Stimulated activated CD8-positive, alpha-beta memory T cell treated with anti-CD3 and anti-CD28 coated beads, Interleukin-7, amount 100 ng/mL, for 4 hours (primary cell): ENCODE measurements at regions not wholly inside any gene's neighbourhood (a gene's known extent, or its start where the extent isn't known, plus 50 kb on each side); places are given as distances from the start of the nearest gene placed in this dataset.

Experiments used
- DNase-seq, 2 donors: peaks; one replicate each; pipeline ENCODE4 v3.0.0-alpha.2; 2020; ENCODE audit warnings: low read depth in 2 of 2

DNA sequence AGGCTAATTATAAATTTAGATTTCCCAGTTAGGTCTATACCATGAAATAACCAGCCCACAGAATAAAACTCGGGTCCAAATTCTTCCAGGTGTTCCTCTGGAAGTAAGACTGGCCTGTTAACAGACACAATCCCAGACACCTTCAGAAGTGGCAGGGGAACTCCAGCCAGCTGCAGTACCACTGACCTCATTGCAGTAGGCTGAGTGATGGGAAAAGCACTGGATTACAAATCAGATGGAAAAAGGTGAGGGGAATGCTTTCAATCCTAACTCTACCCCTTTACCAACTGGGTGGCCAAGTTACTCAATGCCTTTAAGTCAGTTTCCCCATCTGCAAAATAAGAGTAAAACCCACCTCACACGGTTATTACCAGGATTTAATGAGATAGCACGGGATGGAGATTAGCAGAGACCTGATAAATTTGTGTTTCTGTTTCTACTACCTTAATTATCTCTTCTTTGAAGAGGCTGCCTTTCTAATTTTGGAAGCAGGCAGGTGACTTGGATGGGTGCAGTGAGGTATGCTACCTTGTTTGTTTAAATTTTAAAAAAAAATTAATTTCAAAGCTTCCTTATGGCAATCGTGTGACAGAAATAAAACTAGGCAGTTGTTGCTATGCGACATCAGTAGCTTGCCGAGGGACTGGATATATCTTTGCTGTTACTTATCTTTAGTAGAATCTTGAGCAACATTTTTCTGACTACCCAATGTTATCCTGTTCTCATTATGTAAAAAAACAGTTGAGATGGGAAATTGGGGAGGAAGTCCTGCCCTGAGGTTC lies 167.3 kb upstream of the GRIN2B start:
- no peak for DNase-seq

DNA sequence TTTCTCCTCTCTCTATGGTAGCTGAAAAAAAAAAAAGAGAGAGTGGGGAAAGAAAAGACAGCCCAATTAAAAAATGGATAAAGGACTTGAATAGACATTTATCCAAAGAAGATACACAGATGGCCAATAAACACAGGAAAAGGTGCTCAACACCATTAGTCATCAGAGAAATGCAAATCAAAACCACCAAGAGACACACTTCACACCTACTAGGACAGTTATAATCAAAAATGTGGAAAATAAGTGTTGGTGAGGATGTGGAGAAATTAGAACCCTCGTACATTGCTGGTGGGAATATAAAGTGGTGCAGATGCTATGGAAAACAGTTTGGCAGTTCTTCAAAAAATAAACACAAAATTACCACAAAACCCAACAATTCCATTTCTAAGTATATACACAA lies 172.4 kb upstream of the GRIN2B start:
- DNase-seq: no peak

DNA sequence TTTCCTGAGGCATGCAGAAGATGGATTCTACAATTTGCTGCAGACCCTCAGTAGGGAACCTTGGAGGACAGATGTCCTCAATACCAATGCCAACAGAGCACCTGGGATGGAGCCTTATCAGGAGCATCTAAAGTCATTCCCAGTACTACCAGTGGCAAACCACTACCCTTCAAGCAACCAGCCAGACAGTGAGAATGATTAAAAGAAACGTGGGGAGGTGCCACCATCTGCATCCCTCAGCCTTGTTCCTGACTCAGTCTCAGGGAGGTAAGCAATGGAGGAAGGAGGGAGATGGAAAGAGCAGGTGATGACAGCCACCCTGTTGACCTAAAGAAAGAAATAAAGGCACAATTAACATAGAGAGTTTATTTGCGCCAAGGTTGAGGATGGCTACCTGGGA lies 175.2 kb upstream of the GRIN2B start:
- DNase-seq: no peak

DNA sequence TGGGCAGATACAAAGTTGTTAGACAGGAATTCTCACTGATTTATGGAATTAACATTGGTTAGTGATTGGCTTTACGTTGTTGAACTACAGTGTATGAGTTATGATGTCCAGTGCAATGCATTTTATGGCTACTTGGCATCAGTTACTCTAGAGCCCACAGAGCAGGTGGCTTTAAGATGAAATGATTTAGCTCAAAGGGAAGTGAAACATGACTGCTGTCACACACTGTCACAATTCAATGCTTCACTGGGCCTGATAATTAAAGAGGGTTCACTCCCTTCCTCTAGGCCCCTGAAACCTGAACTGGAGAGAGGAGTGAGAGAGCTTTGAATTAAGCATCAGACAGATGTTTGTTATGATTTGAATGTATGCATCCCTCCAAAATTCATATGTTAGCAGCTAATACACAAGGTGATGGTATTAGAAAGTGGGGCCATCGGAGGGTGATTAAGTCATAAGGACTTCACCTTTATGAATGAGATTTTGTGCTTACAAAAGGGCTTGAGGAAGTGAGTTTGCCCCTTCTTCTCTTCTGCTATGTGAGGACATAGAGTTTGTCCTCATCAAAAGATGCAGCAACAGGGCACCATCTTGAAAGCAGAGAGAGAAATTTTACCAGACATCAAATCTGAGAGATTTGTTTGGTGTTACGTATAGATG lies 175.8 kb upstream of the GRIN2B start:
- no peak for DNase-seq

DNA sequence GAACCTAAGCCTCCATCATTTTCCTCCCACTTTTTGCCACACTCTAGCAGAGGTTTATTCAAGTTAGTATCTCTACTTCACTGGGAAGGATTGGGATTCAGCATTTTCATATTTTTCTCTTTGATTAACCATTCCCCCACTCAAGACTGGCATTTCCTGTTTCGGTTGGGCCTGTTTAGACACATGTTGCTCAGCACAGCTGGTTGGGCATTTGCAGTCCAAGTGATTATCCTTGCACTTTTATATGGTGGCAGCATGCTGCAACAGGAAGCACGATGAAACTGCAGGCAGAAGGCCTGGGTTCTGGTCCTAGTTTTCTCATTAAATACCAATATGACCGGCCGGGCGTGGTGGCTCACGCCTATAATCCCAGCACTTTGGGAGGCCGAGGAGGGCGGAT lies 182.9 kb upstream of the GRIN2B start:
- DNase-seq: no peak

DNA sequence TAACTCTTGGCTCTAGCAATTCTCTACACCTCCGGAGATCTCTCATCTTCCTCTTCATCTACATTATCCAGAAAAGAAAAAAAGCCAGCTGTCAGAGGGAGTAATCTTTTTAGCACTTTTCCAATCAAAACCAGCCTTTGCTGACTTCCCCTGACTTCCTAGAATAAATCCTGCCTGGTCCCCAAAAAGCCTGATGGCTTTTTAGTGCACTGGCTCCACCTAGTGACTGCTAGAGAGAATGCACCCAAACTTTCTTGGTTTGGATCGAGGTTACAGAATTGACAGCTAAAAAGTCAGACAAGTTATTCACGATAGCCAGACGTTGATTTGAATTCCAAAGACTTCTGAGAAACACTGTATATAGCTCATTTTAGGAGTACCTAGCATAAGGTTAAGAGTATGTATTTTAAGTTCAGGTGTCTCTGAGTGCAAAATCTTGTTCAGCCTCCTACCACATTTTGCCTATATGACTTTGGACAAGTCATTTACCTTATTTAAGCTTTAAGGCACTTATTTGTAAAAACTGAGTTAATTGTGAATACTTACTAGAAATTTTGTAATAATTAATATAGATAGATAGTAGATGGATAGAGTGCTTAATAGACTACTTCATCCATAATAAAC lies 185.7 kb upstream of the GRIN2B start:
- DNase-seq: peak in 1 of 2 donors; percentile 15

DNA sequence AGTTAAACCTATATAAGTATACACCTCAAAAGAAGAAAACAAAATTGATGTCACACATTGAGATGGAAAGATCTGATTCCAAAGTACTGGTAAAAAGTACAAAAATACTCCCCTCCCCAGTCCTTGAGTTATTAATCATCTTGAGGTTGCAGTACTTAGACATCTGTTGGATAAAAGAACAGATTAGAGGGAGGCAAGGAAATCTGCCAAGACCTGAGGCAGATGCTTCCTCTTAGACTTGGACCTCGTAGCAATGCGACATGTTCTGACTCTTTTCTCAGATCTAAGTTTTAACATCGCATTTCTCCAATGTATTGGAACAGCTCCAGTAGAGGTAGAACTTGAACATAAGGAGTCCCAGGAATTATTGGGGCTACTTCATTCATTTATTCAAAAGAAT lies 187.9 kb upstream of the GRIN2B start:
- no peak for DNase-seq

DNA sequence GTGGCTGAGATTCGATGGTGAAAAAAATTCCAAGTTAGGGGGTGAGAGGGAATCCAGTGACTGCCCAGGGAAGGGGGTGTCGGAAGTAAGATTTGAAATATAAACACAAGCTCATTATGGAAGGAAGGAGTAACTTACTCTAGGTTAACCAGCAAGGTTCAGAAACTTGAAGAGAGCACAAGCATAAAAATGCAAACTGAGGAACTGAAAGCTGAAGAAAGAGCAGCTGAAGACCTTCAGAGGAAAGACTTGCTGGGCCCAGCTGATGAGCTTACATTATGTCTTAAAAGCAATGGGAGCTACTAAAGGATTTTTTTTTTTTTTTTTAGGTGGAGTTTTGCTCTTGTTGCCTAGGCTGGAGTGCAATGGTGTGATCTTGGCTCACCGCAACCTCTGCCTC lies 189.7 kb upstream of the GRIN2B start:
- no peak for DNase-seq

DNA sequence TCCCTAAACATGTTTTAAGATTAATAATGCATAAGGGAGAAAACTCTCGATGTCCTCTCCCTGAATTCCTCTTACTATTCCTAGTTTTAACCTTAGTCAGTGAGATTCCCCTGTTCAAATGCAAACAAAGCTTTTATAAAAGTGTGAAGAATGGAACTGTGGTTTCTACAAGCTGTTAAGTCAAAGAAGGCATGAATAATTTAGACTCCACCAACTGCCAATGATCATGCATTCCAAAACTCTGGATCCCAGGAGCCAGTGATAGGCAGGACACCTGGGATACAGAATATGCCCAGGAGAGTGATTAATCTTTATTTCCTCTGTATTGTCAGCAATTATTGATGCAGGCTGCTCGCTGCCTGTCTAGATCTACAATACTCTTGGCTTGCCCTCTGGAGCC lies 190.3 kb upstream of the ATF7IP start:
- DNase-seq: no peak

DNA sequence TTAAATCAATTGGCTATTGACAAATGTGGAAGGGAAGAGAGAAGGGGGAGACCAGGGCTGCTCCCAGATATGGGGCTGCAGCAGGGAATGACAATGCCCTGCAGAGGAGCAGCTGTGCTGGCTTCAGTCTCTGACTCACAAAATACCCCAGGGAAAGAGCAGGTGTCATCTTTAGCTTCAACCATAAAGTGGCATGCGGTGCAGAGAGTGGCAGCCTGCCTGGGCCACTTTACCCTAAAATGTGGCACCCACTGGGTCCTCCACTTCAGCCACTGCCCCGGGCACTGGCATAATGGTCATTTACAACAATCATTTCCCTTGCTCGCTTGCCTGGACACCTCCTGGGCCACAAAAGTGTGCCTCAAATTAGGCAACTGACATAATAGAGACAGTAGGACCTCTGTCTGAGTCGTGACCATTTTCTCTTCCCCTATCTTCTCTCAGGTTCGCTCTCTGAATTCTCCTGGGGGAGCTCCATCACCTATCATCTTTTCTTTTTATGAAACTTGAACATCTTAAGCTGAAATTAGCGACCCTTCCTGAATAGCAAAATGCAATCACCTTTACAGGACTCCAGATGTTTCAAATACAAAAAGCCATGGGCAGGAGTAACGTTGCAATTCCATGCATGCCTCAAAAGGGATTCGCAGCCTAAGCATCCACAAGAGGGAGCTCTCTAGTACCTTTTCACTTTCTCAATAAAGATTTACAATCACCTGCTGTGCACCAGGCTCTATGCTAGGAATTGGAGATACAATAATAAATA lies 179.9 kb upstream of the ATF7IP start:
- DNase-seq: no peak

DNA sequence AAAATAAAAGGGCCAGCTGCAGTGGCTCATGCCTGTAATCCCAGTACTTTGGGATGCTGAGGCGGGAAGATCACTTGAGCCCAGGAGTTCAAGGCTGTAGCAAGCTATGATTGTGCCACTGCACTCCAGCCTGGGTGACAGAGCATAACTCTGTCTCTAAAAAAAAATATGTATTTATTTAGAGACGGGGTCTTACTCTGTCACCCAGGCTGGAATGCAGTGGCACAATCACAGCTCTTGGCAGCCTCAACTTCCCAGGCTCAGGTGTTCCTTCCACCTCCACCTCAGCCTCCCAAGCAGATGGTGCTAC lies 179.3 kb upstream of the ATF7IP start:
- no peak for DNase-seq

DNA sequence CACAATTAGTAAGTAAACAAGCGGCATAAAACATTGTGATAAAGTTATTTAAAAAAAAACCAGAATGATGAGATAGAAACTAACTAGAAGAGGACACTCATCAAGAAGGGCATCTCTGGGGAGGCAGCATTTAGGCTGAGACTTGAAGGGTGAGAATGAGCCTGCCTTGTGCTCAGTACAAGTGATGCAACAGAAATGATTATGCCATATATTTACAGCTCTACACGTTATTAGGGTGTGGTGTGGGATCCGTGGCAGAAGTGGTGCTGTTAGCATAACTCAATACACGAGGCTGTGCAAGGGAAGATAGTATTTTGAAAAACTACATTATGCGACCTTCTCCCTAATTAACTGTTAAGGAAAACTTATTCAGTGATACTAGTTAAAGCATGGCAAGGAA lies 178.5 kb upstream of the ATF7IP start:
- no peak for DNase-seq

DNA sequence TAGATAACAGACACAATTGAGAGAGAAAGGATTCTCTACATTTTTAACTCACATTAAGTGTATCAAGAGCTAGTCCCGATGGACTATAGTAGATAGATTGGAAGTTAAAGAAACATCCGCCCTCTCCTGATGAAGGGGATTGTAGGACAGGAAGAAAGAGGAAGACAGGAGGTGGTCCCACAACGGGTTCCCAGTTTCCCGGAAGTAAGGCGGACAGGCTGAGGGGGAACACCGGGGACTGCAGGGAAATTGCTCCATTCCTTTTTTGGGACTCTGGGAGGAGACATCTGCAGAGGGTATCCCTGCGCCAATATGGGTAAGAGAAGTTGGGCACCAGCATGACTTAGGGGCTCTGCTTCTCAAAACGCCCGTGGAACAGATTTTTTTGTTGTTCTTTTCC lies 177.5 kb upstream of the ATF7IP start:
- DNase-seq: no peak

DNA sequence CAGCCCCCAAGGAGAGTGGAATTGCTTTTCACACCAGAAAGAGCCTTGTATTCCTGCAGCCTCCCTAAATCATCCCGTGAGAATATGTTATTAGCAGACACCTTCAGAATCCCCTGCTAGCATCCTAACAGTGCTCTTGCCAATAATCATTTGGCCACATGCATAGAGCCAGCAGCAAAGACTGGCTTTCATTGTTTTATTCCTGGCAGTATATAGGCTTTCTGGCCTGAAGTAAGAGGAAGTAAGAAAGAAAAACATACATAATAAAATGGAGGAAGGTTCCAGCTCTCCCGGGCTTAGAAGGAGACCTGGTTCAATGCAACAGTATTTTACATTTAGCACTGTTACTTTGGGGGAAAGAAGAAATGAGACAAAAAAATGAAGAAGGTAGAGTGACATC lies 176.7 kb upstream of the ATF7IP start:
- no peak for DNase-seq

DNA sequence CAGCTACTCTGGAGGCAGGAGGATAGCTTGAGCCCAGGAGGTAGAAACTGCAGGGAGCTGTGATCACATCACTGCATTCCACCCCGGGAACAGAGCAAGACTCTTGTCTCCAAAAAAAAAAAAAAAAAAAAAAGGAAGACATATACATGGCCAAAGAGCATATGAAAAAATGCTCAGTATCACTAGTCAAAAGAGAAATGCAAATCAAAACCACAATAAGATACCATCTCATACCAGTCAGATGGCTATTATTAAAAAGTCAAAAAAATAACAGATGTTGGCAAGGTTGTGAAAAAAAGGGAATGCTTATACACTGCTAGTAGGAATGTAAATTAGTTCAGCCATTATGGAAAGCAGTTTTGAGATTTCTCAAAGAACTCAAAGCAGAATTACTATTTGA lies 174.8 kb upstream of the ATF7IP start:
- no peak for DNase-seq

DNA sequence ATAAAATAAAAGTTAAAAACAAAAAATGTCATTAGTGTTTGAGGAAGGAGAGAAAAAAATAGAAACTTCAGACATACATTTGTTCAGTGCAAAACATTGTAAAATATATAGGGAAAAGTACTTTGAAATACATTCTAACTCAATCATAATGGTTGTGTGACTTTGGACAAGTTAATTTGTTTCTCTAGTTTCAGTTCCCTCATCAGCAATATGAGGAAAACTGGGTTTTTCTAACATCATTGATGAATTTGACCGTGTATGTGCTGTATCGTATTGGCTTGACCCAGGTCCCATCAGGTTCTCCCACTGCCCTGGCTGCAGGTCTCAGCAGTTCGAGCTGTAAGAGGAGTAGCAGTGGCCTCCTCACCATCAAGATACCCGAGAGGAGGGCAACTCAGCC lies 173.9 kb upstream of the ATF7IP start:
- no peak for DNase-seq

DNA sequence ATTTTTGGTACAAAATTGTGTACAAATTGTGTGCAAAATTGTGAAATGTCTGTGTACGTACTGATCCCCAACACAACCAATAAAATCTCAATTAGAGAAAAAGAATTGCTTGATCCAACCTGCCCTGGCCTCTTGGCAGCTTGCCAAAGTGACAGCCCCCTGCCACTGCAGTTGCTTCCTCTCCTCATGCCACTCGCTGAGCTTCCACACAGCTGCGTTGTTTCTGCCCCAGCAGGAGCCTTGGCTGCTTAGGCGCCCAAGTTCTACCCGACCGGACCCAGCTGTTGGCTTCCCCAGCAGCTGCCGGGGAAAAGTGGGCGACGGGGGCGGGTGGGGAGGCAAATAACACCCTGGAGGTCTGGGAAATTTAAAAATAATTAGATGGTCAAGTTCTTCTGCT lies 171.8 kb upstream of the ATF7IP start:
- no peak for DNase-seq

DNA sequence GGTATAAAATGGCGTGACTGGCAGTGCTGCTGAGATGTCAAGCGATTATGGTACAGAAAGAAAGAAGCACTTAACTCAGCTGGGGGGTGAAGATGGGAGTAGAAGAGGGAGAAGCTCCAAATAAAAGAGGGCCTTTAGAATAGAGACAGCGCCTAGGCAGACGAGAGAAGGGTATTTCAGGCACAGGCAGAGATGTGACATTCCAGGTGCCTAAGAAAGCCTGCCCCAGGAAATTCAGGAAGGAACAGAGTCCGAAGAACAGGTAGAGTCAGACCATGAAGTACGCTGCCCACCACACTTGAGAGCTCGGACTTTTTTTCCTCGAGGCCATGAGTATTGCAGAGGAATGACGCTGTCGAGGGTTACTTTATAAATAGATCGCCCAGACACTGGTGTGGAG lies 170.9 kb upstream of the ATF7IP start:
- no peak for DNase-seq

DNA sequence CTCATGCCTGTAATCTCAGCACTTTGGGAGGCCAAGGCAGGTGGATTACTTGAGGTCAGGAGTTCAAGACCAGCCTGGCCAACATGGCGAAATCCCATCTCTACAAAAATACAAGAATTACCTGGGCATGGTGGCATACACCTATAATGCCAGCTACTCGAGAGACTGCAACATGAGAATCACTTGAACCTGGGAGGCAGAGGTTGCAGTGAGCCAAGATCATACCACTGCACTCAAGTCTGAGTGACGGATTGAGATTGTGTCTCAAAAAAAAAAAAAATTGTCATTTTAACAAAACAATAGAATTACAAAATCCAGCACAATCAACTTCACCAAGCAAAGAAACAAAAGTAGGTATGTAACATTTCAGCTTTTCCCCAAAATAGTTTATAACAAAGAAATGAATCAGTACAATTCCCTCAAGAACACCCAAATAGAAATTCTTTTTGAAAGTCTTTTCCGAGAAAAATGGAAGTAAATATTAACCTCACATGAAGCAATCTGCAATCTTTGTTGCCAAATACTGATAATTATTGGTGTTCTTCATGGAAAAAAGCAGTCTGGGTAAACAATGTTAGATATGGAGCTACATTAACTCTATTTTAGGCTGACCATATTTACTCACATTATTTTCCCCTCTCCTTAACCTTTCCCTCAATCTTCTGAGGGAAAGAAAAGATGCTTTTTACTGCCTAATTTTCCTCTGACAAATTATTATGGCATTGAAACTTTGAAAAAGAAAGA lies 165.9 kb upstream of the ATF7IP start:
- DNase-seq: no peak

DNA sequence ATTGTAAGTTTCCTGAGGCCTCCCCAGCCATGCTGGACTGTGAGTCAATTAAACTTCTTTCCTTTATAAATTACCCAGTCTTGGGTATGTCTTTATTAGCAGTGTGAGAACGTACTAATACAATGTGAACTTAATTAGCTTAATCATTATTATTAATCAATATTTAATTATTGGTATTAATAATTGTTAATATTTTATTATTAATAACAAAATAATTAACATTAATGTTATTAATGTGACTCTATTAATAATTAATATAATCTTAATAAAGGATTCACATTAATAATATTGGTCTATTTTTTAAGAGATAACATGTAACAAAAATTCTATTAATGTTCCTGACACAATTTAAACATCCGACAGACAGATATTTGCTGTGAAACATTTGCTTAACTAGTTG lies 164.9 kb upstream of the ATF7IP start:
- DNase-seq: no peak

DNA sequence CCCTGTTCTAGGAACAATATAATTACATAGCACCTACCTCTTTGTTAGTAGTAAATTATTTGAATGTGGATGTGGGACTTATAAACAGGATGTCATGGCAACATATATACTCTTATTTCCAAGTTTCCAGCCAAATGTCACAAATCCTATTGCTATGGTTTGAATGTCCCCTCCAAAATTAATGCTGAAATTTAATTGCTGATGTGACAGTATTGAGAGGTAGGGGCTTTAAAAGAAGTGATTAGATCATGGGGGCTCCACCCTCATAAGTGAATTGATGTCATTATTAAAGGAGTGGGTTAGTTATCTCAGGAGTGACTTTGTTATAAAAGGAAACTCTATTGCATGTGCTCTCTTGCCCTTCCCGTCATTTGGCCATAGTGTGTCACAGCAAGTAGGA lies 164.2 kb upstream of the ATF7IP start:
- DNase-seq: no peak
